ENCODE measurements at regions not wholly inside any gene's neighbourhood (a gene's known extent, or its start where the extent isn't known, plus 50 kb on each side); places are given as distances from the start of the nearest gene placed in this dataset.

DNA sequence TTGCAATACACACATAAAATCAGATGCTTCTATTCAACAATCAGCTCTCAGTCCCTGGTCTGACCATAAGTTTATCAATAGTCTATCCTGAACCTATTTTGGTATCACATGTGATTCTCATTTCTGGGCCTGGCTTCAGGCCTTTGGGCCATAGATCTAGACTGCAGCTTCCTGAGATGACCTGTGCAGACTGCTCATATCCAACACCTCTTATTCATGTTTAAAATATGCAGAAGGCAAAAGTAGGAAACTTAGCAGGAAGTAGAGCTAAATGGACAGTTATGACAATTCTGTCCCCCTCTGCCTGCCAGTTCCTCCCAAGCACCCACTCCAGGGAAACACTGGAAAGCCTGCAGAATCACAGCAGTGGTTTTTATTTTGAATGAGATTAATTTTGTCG, 53.3 kb downstream of the C7orf25 start:
- no peak for DNase-seq

DNA sequence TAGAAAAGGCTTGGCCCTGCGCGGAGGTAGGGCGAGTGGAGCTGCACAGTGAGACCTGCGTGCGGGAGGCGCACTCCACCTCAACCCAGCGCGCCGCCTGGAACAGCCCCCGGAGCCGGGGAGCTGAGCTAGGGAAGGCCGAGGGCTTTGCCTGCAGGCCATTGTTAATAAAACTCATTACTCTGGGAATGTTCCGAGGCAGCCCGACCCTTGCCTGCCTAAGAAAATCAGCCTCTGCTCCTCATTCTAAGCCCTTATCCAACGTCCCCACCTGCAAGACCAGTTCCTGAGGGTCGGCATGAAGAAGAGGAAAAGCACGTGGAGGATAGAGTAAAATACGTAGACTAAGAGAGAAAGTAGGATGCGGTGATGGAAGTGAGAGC, 55.3 kb downstream of the C7orf25 start:
- DNase-seq = no peak

DNA sequence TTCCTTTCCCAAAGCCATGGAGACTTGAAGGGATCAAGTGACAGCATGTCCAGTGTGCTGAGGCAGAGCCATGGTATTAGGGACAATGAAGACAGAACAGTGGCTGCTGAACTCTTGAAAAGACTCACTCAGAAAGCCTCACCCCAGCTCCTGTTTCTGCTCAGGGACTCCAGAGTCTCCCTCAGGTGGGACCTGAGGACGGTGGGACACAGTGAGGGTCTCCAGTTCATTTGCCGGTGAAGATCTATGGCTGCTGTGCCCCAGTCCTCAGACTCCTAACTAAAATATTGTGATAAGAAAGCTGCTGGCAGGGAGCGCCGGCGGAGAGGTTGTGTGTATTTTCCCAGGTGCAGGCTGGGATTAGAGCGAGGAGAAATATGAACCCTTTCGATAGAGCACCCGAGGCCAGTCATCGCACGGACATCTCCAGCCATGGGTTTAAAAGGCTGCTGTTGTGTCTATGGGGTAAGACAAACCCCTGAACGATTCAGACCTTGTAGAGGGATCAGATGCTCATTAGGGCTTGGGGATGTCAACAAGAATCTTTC, 57.2 kb downstream of the C7orf25 start:
- no peak for DNase-seq

DNA sequence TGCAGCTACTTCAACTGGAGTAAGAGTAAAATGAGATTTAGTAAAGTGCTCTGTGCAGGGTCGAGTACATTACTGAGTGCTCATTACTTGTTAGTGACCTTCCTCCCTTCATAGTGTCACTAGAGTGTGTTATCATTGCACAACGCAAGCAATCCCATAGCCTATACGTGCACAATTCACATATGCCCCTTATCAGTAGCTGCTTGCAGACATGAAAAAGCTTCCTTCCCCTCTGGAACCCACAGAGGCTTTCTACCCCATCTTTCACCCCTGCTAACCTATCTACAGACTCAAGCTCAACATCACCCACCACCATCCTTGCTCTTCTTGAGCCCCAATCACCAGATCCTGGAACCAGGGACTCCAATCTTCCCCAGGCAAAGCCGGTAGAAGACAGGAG, 59.3 kb downstream of the C7orf25 start:
- DNase-seq = no peak

DNA sequence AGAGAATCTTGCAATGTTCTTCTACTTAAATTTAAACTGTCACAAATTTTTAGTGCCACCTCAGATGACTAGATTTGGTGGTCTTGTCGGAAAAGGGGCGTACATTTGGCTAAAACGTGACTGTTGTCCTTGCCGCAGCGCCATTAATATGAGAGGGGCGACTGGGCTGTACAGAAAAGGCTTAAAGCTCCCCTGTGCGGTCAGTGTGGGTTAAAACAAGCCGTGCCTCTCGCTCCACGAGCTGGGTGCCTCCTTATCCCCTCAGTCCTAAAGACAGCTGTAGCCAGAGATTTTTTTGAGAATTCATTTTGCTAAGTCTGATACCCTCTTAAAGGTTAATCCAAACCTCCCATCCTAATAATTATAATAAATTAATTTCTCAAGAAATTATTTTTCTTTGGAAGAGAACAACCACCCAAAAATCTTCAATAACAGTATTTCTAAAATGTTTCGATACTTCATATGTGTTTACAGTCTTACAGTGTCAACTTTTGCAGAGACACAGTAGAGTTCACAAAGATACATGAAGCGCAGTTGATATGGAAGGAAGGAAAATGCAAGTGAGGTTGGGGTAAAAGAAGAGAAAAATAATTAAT, 68.6 kb downstream of the C7orf25 start:
- peak; percentile 36 for DNase-seq

DNA sequence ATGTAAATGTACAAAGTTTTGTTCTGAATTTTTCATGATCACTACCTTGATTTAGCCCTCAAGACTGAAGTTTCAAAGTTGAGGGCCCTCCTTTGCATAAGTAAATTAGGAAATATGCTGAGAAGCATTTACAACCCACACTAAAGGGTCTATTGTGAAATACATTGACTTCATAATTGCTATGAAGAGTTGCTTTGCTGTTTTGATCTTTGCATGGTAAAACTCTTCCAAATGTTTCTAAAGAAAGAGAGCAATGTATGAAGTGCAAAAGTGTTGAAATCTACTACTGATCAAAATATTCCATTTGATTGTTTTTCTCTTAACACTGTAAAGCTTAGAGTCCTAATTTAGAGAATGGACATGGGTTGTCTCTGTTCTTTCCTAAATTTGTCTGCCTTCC, 77.2 kb downstream of the C7orf25 start:
- no peak for DNase-seq

DNA sequence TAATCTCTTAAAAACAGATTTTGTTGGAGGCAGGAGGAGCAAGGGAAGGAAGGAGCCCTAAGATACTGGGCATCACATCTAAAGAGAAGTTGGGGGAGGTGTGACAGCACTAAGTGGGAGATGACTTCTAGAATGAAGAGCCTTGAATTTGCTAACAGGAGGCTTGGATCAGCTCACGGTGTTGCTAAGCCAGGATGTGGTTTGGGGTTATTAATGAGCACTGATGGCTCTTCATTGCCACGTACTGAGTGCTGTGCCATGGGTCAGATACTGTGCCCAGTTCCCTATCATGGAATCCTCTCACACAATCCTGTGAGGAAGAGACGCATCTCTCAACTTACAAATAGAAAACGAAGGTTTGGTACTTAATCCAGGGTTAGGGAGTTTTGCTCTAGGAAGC, 78.5 kb downstream of the C7orf25 start:
- no peak for DNase-seq

DNA sequence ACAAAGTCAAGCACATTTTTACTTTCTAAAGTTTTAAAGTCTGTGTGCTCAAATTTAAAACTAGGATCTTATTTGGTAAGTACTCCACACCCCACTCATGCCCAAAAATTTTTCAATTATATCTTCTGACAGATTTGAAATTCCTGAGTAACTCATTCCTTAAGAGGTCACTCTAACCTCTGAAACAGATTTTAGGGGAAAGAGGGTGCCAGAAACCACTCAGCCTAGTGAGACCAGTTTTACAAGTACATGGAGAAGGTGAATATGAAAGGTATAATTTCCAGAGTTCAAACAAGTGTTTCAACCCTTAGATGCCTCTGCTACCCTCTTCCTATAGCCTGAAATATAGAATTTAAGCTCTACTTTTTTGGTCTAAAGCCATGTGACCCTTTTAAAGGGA, 79.2 kb downstream of the C7orf25 start:
- DNase-seq = no peak

DNA sequence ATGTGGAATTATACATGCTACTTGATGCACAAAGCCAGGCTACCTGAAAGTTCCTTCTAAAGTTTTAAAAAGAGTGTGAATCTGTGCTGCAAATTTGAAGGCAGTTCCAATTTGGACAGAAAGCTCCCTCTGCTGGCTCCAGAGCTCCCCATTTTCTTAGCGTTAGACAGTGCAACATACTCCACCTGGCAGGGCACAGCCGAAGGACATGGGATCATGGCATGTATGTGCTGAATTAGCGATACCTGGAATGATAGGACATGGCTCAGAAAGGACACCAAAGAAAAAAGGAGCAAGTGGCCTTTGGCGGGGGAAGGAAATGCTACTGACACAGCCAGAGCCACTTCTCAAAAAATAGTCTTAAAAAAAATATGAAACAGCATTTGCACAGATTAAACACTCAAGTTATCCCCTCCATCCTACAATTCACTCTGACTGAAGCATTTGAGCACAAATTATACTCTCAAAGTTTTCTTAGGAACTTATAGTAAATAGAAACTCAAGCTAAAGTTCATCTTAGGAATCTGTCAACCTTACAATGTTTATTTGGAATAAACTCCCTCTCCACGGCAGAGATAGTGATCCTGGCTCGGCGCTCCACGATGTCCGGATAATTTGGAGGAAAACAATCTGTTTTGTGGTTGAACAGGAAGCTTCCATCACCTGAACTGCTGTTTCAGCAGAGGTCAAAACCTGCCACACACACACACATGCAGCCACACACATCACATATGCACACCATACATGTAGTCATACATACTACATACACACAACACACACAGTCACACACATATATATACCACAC, 80.0 kb downstream of the C7orf25 start:
- DNase-seq = no peak

DNA sequence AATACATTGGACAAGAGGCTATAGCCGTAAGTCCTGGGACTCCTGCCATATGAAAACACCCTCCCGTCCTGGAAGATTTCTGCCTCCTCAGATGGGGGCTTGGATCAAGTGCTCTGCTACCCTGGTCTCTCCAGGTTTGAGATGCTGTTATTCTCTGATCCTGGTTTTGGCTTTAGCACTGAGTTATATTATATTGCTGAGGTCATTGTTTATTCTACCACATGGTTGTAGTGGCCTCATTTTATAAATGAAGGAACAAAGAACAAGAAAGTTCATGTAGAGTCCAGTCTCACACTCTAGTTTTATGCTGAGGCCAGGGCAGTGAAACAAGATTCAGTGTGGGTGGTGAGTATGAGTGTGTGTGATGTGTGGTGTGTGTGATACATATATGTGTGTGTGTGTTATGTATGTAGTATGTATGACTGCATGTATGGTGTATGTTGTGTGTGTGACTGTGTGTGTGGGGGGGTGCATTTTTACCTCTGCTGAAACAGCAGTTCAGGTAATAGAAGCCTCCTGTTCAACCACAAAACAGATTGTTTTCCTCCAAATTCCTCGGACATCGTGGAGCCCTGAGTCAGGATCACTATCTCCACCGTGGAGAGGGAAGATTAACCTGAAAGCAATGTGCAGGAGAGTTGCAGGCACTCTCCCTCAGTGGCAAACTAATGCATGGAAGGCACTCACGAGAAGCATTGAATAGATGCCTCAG, 80.7 kb downstream of the C7orf25 start:
- DNase-seq = no peak

DNA sequence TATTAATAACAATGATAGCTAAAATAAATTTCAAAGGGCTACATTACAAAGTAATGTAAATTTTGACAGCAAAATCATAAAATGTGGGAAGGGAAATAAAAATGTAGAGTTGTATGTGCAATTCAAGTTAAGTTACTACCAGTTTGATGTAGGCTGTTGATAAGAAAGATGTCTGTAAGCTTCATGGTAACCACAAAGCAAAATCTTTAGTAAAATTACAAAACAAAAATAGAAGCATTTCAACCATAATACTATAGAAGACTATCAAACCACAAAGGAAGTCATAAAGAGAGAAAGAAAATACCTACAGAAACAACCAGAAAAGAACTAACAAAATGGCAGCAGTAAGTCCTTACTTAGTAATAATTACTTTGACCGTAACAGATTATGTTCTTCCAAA, 99.1 kb downstream of the C7orf25 start:
- no peak for DNase-seq

DNA sequence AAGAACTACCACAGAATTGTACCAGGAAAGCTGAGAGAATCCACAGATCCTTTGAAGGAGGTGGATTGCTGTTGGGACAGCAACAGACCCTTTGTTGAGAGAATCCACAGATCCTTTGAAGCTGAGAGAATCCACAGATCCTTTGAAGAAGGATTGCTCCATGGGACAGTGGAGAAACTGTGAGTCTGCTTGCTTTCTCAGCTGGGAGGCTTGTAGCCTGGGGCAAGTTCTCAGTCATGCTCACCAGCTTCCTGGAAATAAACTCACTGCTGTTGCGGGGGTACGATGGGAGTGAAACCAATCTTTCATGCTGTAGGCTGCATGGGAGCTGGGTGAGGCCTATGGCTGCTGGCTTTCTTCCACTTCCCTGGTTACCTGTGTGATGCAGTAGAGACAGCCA, 106.3 kb downstream of the C7orf25 start:
- DNase-seq = no peak

DNA sequence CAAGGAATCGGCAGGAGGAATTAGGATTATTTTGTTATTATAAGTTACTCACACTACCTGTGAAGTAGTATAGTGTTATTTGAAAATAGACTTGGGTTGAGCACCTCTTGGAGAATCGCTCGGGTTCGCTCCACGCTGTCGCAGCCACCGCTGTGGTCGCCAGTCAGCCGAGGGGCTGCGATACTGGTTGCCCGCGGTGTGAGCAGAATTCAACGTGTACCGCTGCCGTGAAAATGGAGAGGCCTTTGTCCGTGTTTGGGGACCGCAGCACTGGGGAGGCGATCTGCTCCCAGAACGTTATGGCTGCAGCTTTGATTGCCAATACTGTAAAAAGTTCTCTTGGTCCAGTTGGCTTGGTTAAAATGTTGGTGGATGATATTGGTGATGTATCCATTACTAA, 117.2 kb downstream of the C7orf25 start:
- DNase-seq = no peak

DNA sequence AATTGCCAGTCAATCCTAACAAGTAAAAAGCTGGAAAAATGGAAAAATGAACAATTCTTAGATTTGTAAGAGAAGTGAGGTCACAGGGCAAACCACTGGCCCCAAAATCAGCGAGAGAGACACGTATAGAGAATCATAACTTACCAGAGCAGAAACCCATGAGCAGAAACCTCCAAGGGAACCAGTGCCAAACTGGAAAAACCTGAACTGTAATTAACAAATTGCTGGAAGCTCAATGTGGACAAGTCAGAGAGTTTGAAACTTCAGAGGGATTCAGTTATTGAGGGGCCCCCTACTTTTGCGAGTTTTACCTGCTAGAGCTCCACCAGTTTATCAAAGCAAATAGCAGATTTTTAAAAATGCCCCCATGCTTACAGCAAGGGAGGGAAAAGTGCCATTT, 119.0 kb downstream of the C7orf25 start:
- DNase-seq = no peak

DNA sequence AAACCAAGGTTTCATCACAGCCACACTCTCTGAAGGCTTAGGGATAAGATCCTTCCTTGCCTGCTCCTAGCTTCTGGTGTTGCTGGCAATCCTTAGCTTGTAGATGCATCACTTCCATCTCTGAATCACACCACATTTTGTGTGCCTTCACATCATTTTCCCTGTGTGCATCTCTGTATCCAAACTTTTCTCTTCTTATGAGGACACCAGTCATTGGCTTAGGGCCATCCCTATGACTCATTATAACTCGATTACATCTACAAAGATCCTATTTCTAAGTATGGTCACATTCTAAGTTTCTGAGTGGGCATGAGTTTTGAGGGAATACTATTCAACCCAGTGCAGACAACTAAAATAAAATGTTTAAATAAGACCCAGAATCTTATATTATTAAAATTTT, 121.7 kb downstream of the C7orf25 start:
- no peak for DNase-seq

DNA sequence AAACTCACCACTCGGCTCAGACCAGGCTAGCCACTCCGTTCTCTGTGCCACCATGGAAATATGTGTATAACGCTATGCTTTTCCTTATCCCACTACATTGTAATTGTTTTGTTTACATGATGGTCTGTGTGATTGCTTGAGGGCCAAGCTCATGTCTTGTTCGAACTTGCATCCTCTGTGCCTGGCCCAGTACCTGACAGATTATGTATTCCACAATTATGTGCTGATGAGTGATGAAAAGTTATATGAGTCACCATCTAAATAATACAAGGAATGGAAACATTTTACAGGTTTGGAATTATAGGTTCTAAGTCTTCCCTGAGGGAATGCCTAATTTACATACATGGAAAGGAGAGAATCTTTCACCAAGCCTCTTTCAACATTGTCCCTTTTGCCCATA, 137.4 kb downstream of the C7orf25 start:
- DNase-seq = no peak

DNA sequence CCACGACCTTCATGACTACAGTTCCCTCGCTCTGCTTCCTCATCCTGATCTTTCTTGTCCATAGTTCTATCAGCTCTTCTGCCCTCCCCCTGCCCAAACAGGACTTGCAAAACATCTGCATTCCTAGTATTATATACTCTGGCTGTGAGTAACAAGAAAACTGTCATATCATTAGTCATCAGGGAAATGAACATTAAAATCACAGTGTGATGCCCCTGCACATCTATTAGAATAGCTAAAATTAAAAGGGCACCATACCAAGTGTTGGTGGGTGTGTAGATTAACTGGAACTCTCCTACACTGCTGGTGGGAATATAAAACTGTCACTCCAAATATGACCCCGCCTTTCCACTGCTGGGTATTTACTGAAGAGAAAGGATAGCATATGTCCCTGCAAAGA, 141.8 kb downstream of the C7orf25 start:
- no peak for DNase-seq

DNA sequence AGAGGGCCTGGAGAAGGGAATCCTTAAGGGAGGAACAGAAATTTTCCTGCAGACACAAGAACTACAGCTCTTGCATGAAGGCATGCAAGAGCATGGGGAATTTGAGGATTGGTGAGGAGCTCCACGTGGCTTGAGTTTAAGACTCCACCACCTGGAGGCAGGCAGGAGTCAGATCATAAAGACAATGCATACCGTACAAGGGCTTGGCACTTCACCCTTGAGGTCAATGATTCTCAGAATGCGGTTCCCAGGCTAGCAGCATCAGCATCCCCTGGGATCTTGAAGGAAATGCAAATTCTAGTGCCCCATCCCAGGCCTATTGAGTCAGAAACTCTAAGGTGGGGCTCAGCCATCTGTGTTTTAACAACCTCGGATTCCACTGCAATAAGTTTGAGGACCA, 143.8 kb downstream of the C7orf25 start:
- no peak for DNase-seq

DNA sequence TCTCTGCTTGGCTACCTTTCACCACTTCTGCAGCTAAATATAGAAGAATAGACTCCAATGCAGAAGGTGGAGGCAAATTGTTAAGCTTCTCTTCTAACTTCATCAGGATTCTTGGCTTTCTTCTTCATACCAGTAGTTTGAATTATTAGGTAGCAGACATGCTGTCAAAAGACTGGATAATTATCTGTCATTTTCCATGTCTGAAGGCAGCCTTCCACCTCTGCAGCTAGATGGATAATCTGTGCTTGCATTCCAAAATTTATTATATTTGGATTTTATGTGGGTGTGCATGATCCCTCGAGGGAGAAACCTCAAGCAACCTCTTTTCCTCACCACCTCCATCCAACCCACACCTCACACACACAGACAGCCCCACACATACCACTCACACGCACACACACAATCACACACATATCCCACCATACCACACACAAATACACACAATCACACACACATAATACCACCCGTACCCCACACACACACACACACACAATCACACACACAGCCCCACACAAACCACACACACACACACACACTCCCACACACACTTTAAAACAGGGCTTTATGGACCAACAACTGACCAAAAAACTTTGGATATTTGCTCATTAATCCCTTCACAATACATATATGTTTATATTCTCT, 145.0 kb downstream of the C7orf25 start:
- no peak for DNase-seq

DNA sequence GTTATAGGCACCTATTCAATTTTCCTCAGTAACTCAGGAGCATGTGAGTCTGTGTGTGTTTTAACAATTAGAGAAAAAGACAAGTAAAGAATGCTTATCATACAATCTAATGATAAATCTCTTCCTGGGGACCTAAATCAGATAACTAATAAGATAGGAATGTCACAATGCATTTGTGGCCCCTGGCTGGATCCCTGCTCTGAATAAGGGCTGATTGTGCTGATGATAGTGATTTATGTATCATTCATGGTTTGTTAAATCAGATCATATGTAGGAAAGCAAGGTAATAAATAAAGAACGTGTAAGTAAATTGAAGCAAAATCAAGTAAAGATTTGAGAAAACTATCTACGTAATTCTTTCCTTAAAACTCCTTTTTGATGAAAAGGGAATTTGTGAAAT, 145.9 kb downstream of the C7orf25 start:
- DNase-seq = no peak

DNA sequence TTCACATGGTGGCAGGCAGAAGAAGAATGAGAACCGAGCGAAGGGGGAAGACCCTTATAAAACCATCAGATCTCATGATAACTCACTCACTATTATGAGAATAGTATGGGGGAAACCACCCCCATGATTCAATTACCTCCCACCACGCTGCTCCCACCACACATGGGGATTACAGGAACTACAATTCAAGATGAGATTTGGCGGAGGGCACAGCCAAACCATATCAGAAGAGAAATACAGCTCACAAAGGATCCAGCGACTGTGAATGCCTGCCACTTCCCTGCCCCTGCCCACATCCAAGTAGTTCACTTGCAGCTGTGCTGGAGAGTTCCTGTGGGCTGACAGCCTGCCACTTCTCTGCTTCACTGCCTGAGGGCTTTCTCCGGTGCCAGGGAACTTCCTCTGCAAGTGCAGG, 148.7 kb downstream of the C7orf25 start:
- peak; percentile 10 for DNase-seq

DNA sequence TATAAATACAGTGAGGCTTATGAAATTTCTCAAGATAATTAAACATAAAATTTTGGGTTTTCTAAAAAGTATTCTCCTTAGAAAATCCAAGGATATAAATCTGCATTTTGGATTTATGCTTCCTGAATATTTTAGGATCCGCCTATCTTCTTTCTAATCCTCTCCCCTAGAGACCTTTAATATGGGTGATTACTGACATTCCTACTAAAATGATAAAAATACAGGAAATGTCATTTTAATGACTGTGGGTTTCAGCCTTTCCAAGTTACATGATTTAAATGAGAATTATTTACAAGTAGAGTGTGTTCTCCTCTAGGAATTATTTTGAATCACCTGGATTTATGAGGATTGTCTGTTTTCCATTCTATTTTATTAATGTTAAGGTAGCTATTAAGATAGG, 150.4 kb downstream of the C7orf25 start:
- no peak for DNase-seq

DNA sequence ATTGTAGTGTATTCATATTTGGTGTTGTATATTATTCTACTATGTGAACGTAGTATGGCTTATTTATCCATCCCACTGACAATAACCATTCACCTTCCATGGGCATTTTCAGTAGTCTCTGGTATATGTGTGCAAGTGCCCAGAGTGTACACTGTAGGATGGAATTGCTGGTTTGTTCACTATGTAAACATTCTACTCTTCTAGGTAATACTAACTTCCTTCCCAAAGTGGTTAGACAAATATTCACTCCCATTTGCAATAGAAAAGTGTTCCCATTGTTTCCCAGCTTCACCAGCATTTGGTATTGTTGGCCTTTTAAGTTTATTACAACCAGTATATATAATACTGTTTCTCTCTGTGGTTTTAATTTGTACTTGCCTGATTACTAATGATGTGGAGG, 153.7 kb downstream of the C7orf25 start:
- DNase-seq = no peak

DNA sequence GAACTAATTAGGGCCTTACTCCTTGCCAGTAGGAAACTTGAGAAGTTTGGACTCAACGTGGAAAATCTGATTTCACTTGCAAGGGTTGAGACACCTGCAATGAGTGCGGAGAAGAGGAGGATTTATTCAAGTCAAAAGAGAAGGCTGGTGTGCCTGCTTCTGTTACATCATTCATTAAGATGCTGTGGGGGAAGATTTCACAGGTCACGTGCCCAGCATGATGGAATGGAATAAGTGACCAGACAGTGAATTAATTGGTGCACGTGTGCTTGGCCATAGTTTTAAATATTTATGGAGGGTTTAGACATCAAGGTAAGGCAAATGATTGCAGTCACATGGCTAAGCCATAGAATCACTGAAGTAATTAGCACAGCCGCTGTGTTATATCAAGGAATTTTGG, 155.0 kb downstream of the C7orf25 start:
- DNase-seq = no peak
